NCI-H82 (cell line): ENCODE measurements at regions not wholly inside any gene's neighbourhood (a gene's known extent, or its start where the extent isn't known, plus 50 kb on each side); places are given as distances from the start of the nearest gene placed in this dataset.
"Not testable (repeated sequence)": the region's sequence is repeated elsewhere in the genome, so short reads cannot be mapped to it uniquely, and the experiment has no call there.

Experiments
- DNase-seq: peaks from one replicate; lab custom pipeline; 2025; lab: John Stamatoyannopoulos, UW

DNA sequence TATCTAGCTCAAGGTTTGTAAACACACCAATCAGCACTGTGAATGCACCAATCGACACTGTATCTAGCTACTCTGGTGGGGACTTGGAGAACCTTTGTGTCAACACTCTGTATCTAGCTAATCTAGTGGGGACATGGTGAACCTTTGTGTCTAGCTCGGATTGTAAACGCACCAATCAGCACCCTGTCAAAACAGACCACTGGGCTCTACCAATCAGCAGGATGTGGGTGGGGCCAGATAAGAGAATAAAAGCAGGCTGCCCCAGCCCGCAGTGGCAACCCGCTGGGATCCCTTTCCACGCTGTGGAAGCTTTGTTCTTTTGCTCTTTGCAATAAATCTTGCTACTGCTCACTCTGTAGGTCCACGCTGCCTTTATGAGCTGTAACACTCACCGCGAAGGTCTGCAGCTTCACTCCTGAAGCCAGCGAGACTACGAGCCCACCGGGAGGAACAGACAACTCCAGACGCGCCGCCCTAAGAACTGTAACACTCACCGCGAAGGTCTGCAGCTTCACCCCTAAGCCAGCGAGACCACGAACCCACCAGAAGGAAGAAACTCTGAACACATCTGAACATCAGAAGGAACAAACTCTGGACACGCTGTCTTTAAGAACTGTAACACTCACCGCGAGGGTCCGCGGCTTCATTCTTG is 128.5 kb downstream of the MRPL14 start:
- not testable (repeated sequence) for DNase-seq

GRCh38 chr6:43997990-43998585 is 129.2 kb downstream of the MRPL14 start:
- DNase-seq, result not testable (repeated sequence)

GRCh38 chr6:43997345-43997677 is 129.9 kb downstream of the MRPL14 start:
- no peak for DNase-seq

GRCh38 chr6:43996618-43997344 is 130.5 kb downstream of the MRPL14 start:
- DNase-seq, result peak; percentile 72

DNA sequence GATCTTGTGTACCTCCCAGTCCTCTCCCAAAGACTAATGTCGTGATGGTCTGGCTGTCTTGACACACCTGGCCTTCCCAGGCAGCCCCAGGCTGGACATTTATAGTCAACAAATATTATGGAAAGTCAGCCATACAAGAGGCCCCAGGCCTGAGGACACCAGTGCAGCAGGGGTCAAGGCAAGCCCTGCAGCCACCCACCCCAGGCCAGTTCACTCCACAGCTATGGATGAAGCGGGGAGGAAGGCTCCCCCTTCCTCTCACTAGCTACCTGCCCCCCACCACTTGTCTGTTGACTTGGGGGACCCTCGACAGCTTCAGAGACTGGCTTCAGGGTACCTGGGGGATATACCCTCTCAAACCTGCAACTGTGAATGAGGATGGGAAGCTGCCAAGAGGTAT is 132.1 kb downstream of the MRPL14 start:
- no peak for DNase-seq

GRCh38 chr6:43993881-43994523 is 133.2 kb downstream of the MRPL14 start:
- DNase-seq, result no peak

GRCh38 chr6:43992783-43993644 is 134.2 kb downstream of the MRPL14 start:
- DNase-seq, result no peak

- DNase-seq, result no peak
Measured at GRCh38 chr6:43992126-43992663, 135.1 kb downstream of the MRPL14 start.

- DNase-seq, result peak; percentile 77
Measured at GRCh38 chr6:43990627-43991619, 136.3 kb downstream of the MRPL14 start.

DNA sequence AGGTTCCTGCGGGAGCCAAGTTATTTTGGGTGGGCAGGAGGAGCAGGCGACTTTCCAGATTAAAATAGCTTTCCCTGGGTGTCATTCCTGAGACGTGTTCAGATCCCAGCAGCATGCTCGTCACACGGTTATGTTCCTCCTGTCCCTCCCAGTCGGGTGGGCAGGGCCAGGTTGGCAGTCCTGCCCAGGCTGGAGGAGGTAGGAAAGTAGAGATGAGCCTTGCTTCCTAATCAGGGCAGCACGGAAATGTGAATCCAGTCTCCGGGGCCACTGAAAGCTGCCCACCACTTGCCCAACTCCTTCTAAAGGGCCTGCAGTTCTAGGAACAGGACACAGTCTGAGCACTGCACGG is 137.0 kb downstream of the MRPL14 start:
- peak; percentile 55 for DNase-seq

- DNase-seq, result peak; percentile 62
Measured at GRCh38 chr6:43989581-43990146, 137.6 kb downstream of the MRPL14 start.

DNA sequence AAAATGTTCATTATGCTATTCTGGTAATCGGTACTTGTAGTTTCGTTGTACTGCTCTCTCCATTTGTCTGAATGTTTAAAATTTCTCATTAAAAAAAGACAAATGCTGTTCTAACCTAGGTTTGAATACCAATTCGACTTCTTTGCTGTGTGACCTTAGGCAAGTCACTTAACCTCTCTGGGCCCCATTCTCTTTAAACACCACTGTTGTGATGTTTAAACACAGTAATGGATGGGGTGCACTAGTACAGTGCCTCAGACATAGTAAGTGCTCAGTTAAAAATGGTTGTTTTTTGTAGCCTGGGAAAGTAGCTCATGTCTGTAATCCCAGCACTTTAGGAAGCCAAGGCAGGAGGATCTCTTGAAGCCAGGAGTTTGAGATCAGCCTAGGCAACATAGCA is 138.5 kb downstream of the MRPL14 start:
- no peak for DNase-seq

- DNase-seq, result no peak
Measured at GRCh38 chr6:43987838-43988439, 139.3 kb downstream of the MRPL14 start.

DNA sequence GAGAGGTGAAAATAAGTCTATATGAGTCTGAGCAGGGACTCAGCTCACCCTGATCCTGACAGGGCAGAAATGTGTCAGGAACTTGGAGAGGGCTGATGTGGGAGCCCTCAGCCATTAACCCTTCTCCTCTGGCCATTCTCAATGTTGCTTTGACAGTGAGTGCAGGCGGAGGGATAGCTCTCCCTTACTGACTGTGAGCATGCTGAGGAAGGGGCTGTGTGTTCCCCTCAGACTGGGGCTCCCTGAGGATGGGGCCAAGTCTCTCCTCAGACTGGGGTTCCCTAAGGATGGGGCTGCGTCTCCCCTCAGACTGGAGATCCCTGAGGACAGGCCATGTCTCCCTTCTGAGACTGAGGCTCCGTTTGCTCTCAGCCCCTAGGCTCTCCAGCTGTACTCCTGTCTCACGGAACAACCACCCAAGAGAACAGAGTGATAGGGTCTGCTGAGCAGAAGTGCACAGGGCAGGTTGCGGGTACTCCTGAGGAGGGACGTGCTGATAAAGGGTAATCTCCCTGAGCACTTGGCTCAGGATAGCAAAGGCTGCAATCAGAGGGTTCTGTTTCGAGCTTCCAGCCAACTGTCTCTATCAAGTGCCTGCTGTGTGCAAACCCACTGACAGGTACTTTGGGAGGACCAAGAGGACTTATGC is 141.0 kb downstream of the MRPL14 start:
- DNase-seq, result no peak

- no peak for DNase-seq
Measured at GRCh38 chr6:43985329-43985728, 141.9 kb downstream of the MRPL14 start.

DNA sequence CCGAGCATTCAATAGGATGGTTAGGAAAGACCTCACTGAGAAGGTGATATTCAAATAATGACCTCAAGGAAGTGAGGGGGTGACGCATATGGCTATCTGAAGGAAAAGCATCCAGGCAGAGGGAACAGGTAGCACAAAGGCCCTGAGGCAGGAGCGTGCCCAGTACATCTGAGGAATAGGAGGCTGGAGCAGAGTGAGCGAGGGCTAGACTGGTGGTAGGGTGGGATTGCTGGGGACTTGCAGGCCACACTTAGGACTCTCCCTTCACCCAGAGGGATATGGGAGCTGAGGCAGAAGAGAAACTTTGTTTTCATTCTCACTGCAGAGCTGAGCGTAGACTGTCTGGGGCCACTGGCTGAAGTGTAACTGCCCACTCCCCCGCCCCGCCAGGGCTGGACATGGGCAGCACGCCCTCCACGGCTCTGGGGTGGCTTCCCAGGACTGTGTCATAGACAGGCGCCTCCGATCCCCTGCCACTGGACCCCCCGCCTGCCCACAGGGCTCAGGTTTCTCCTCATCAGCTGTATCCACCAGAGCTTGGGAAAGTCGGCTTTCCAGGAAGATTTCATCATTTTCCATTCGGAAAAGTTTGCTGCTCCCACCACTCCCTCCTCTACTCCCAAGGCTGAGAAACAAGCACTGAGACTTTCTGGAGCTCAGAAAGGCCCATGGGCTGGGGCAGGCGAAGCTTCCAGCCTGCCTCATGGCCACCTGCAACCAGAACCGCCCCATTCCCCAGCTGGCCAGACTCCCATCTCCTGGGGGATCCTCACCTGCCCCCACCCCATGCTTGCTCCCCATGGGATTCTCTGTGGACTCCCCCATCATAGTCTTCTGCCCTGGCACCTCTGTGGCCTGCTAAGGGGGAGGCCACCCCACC is 142.6 kb downstream of the MRPL14 start:
- DNase-seq, result no peak

GRCh38 chr6:43983632-43984031 is 143.6 kb downstream of the MRPL14 start:
- no peak for DNase-seq

GRCh38 chr6:43983191-43983590 is 144.1 kb downstream of the MRPL14 start:
- no peak for DNase-seq
